GM12891 (cell line): ENCODE measurements at regions not wholly inside any gene's neighbourhood (a gene's known extent, or its start where the extent isn't known, plus 50 kb on each side); places are given as distances from the start of the nearest gene placed in this dataset.

ENCODE experiments used
- PAX5 ChIP-seq: IDR thresholded peaks from 2 replicates; pipeline ENCODE4 v1.6.1; 2011; ENCODE audit warnings: low read length, moderate library complexity, mild to moderate bottlenecking; ENCODE audit not compliant: insufficient read depth, severe bottlenecking
- POLR2A ChIP-seq: IDR thresholded peaks from 2 replicates; pipeline ENCODE4 v1.6.1; 2011; ENCODE audit warnings: low read depth, low read length, control low read depth
- TAF1 ChIP-seq: IDR thresholded peaks from 2 replicates; pipeline ENCODE4 v1.6.1; 2011; ENCODE audit warnings: low read depth, low read length, control low read depth

DNA sequence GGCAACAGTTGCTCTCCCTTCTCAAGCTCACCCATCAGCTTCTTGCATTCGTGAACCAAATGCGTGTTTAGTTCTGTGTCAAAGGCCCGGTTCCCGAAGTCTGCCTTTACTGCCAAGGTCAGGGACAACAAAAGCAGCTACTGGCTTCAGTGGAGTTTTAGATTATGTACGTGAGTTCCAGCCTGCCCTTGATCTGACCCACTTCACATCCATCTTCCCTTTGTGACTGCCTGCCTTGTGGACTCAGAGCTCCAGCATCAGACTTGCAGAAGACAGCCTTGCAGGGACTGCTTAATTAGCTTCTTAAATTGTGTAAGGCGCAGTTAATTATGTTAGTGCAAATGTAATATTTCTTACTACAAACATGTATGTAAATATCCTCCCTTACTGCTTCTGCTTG lies 774.7 kb upstream of the EDIL3 start:
- TF ChIP-seq POLR2A: no peak
- no peak for TF ChIP-seq TAF1
- TF ChIP-seq PAX5: no peak
